Aorta (tissue), 5 donors: ENCODE measurements at regions not wholly inside any gene's neighbourhood (a gene's known extent, or its start where the extent isn't known, plus 50 kb on each side); places are given as distances from the start of the nearest gene placed in this dataset.
"Not testable (repeated sequence)": the region's sequence is repeated elsewhere in the genome, so short reads cannot be mapped to it uniquely, and the experiment has no call there.

Experiments
- ATAC-seq: fragments of 200-7000 bp; cut with Tn5 transposase; one replicate; pipeline ENCODE4 v1.9.1; 2022; ENCODE audit warnings: moderate library complexity; ENCODE audit not compliant: low FRiP score
- DNase-seq, 2 donors: peaks; one replicate each; pipeline ENCODE4 v3.0.0-alpha.2; 2020
- H3K27ac ChIP-seq, 2 donors: one replicate each; pipeline ENCODE4 v1.5.1; 2013; ENCODE audit warnings: low read length in 2 of 2, mild to moderate bottlenecking in 2 of 2, moderate library complexity in 2 of 2, control low read depth in 1 of 2, inconsistent platforms in 1 of 2, low read depth in 1 of 2
- H3K27me3 ChIP-seq, 2 donors: one replicate each; pipeline ENCODE4 v1.6.1; 2013; ENCODE audit warnings: control low read depth in 1 of 2, low read length in 1 of 2, mild to moderate bottlenecking in 1 of 2, moderate library complexity in 1 of 2; ENCODE audit not compliant: insufficient read depth in 2 of 2, control insufficient read depth in 1 of 2
- H3K36me3 ChIP-seq, 2 donors: one replicate each; pipeline ENCODE4 v1.6.1; 2013; ENCODE audit warnings: control low read depth in 1 of 2, low read length in 1 of 2, mild to moderate bottlenecking in 1 of 2; ENCODE audit not compliant: insufficient read depth in 2 of 2, control insufficient read depth in 1 of 2
- H3K4me1 ChIP-seq, 2 donors: one replicate each; pipeline ENCODE4 v1.6.1; 2013; ENCODE audit warnings: low read length in 2 of 2, control low read depth in 1 of 2, mild to moderate bottlenecking in 1 of 2, moderate library complexity in 1 of 2; ENCODE audit not compliant: insufficient read depth in 2 of 2, control insufficient read depth in 1 of 2
- H3K4me3 ChIP-seq, 2 donors: one replicate each; pipeline ENCODE4 v1.5.1; 2013; ENCODE audit warnings: low read length in 2 of 2, control low read depth in 1 of 2, mild to moderate bottlenecking in 1 of 2
- H3K9me3 ChIP-seq: one replicate; pipeline ENCODE4 v1.6.1; 2013; ENCODE audit warnings: mild to moderate bottlenecking, low read length; ENCODE audit not compliant: control insufficient read depth
- WGBS, 2 donors: extraction: QIAGEN DNeasy Blood & Tissue Kit; methylation state at CpG; one replicate each; pipeline ENCODE4 v1.1.7; 2013; 5-methylcytosine and 5-hydroxymethylcytosine counted together
- intact Hi-C, 2 donors: fragments of 100-400 bp; cut with DNase I; formaldehyde crosslinking; loops; one replicate each; pipeline versions ENCODE4 v1.14.2 to v1.15.0; 2022
- donor health status: healthy with polysubstance abuse.
- donor health status: Bipolar disorder and iron deficiency.
- donor health status: DM: no; HTN: no; CAD: no.
- donor health status: DM: no; HTN: no; CAD: no.
- donor health status: DM: yes; HTN: yes; CAD: no.

GRCh38 chrX:107296184-107296583 is 89.8 kb downstream of the DNAAF6 start:
- H3K36me3 ChIP-seq, H3K4me3 ChIP-seq, H3K27me3 ChIP-seq, DNase-seq, ATAC-seq, H3K9me3 ChIP-seq, intact Hi-C loops, H3K4me1 ChIP-seq, H3K27ac ChIP-seq: not testable (repeated sequence)
- WGBS, 2 donors = 78 to 80% methylated on average over 2 of the region's 2 CpGs

DNA sequence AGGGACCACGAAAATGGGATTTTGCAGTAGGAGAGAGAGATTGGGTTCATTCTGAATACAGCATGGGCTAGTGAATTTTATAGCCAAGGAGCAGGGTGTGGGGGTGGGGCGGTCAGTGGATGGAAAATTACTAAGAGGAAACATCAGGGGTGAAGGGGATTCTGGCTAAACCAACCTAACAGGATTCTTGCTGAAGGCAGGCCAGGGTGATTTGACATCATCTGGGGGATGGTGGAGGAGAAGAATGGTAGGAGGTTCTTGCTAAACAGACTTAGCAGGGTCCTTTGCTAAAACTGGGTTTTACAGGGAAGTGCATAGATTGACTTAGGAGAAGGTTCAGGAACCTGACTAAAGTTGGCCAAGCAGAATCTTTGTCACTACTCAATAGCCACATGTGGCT is 91.9 kb downstream of the DNAAF6 start:
- Histone ChIP-seq H3K27ac (no peak overlapping the region), H3K27me3 (no peaks in the 10 kb centered on the region), H3K36me3 (no peaks in the 10 kb centered on the region), H3K9me3 (no peaks in the 10 kb centered on the region), H3K4me3 (no peak overlapping the region), H3K4me1 (no peaks in the 10 kb centered on the region)
- intact Hi-C loops = no loop called here
- DNase-seq = no peak
- no peak for ATAC-seq
- 54 to 67% methylated on average over 2 of the region's 2 CpGs for WGBS, 2 donors

- H3K36me3 ChIP-seq = no peaks in the 10 kb centered on the region
- no peaks in the 10 kb centered on the region for H3K9me3 ChIP-seq
- 74 to 83% methylated on average over 3 of the region's 3 CpGs for WGBS, 2 donors
- intact Hi-C loops = no loop called here
- no peak overlapping the region for H3K4me3 ChIP-seq
- H3K27ac ChIP-seq = no peak overlapping the region
- no peaks in the 10 kb centered on the region for H3K4me1 ChIP-seq
- ATAC-seq = no peak
- no peak for DNase-seq
- no peaks in the 10 kb centered on the region for H3K27me3 ChIP-seq
These were observed 94.8 kb downstream of the DNAAF6 start for GRCh38 chrX:107301253-107301652.

DNA sequence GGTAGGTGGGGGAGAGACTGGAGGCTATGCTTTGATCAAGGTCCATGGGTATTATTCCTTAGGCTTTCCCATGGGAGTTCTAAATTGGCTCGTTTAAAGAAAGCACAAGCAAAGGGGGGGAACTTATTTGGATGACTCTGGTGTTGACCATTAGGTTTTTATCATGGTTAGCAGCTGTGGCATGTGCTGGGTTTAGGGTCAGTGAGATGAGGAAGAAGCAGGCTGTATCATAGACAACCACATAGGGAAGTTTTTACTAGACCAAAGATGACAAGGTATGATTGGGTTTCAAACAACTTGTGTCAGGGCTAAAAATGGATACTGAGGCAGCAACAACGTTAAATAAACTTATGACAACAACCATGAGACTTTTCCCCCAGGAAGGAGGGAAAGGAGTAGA is 97.7 kb downstream of the DNAAF6 start:
- WGBS, 2 donors = 32 to 35% methylated on average over 2 of the region's 2 CpGs
- no peaks in the 10 kb centered on the region for H3K4me1 ChIP-seq
- no peaks in the 10 kb centered on the region for H3K9me3 ChIP-seq
- ATAC-seq (no peak), DNase-seq (no peak)
- no peaks in the 10 kb centered on the region for H3K27me3 ChIP-seq
- no peaks in the 10 kb centered on the region for H3K36me3 ChIP-seq
- no peak overlapping the region for H3K4me3 ChIP-seq
- H3K27ac ChIP-seq = no peak overlapping the region
- intact Hi-C loops = no loop called here

GRCh38 chrX:107323786-107324492 is 117.5 kb downstream of the DNAAF6 start:
- Histone ChIP-seq H3K4me3 (no peak overlapping the region), H3K4me1 (no peaks in the 10 kb centered on the region), H3K36me3 (no peaks in the 10 kb centered on the region), H3K9me3 (no peaks in the 10 kb centered on the region), H3K27me3 (no peaks in the 10 kb centered on the region), H3K27ac (no peak overlapping the region)
- DNase-seq (peak in 1 of 2 donors; percentile 43), ATAC-seq (peak; percentile 24)
- intact Hi-C loops = no loop called here
- 31 to 44% methylated on average over 35 to 39 of the region's 39 CpGs for WGBS, 2 donors

- no peaks in the 10 kb centered on the region for H3K27me3 ChIP-seq
- WGBS, 2 donors = 4 to 23% methylated on average over 22 to 23 of the region's 23 CpGs
- no peaks in the 10 kb centered on the region for H3K36me3 ChIP-seq
- intact Hi-C loops = no loop called here
- ATAC-seq (peak; percentile 57), DNase-seq (peak in 1 of 2 donors; percentile 49)
- no peaks in the 10 kb centered on the region for H3K4me1 ChIP-seq
- H3K4me3 ChIP-seq = no peak overlapping the region
- no peaks in the 10 kb centered on the region for H3K9me3 ChIP-seq
- H3K27ac ChIP-seq = no peak overlapping the region
These were observed 118.3 kb downstream of the DNAAF6 start for GRCh38 chrX:107324493-107325310.

GRCh38 chrX:107325467-107325866 is 119.1 kb downstream of the DNAAF6 start:
- no peak overlapping the region for H3K27ac ChIP-seq
- intact Hi-C loops = no loop called here
- no peak overlapping the region for H3K4me3 ChIP-seq
- DNase-seq = no peak
- H3K36me3 ChIP-seq = no peaks in the 10 kb centered on the region
- 86 to 89% methylated on average over 9 of the region's 9 CpGs for WGBS, 2 donors
- H3K4me1 ChIP-seq = no peaks in the 10 kb centered on the region
- no peaks in the 10 kb centered on the region for H3K27me3 ChIP-seq
- no peaks in the 10 kb centered on the region for H3K9me3 ChIP-seq
- ATAC-seq = no peak

- H3K9me3 ChIP-seq = no peaks in the 10 kb centered on the region
- ATAC-seq = no peak
- no peak for DNase-seq
- no peaks in the 10 kb centered on the region for H3K27me3 ChIP-seq
- intact Hi-C loops = no loop called here
- no peak overlapping the region for H3K27ac ChIP-seq
- no peaks in the 10 kb centered on the region for H3K4me1 ChIP-seq
- H3K4me3 ChIP-seq = no peak overlapping the region
- no peaks in the 10 kb centered on the region for H3K36me3 ChIP-seq
- 61 to 71% methylated on average over 4 of the region's 4 CpGs for WGBS, 2 donors
These were observed 101.4 kb upstream of the FRMPD3 start for GRCh38 chrX:107348051-107348450.

GRCh38 chrX:107348990-107349389 is 100.5 kb upstream of the FRMPD3 start:
- no peaks in the 10 kb centered on the region for H3K9me3 ChIP-seq
- ATAC-seq = no peak

More at GRCh38 chrX:107348990-107349389, 100.5 kb upstream of the FRMPD3 start:
- Histone ChIP-seq H3K27me3 (no peaks in the 10 kb centered on the region), H3K27ac (no peak overlapping the region), H3K4me1 (no peaks in the 10 kb centered on the region), H3K36me3 (no peaks in the 10 kb centered on the region), H3K4me3 (no peak overlapping the region)
- DNase-seq = no peak
- intact Hi-C loops = no loop called here
- 93% methylated on average over 1 of the region's 1 CpG for WGBS, 2 donors
